Activated CD4-positive, CD25-positive, alpha-beta regulatory T cell treated with anti-CD3 and anti-CD28 coated beads, Interleukin-2, amount 50 U/mL, for 72 hours (primary cell): ENCODE measurements at regions not wholly inside any gene's neighbourhood (a gene's known extent, or its start where the extent isn't known, plus 50 kb on each side); places are given as distances from the start of the nearest gene placed in this dataset.
A peak's percentile ranks its signal among the peaks of the same experiment; 100 is the strongest.
"Not testable (repeated sequence)": the region's sequence is repeated elsewhere in the genome, so short reads cannot be mapped to it uniquely, and the experiment has no call there.

ENCODE experiments used
- DNase-seq: peaks from one replicate; pipeline ENCODE4 v3.0.0; 2021

DNA sequence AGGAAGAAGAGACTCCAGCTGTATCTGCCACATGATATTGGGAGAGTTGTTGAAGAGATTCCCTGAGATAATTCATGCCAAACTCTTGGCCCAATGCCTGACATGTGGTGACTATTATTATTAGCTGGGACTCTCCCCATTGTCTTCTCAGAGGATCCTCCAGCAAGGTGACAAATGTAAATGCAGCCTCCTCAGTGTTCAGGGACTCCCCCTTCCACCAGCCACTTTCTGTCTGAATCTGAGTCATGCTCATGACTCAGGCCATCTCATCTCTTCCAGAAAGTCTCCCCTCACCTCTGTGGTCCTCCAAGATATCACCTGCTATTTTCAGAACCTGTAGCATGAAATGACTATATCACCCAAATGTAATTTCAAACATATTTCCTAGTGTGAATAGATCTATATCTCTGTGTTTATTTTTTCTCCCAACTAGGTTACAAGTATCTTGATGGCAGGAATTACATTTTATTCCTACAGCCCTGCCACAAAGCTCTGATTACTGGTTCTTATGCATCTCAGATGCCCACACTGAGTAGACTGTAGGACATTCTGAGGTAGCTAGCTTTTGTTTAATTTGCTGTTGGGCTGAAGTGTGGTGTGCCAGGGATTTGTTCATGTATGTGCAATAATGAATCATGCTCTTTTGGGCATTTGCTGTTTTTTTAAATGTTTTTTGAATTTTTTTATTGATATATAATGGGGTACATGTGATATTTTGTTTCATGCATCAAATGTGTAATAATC is 126.6 kb upstream of the IL12B start:
- peak; percentile 42 for DNase-seq

DNA sequence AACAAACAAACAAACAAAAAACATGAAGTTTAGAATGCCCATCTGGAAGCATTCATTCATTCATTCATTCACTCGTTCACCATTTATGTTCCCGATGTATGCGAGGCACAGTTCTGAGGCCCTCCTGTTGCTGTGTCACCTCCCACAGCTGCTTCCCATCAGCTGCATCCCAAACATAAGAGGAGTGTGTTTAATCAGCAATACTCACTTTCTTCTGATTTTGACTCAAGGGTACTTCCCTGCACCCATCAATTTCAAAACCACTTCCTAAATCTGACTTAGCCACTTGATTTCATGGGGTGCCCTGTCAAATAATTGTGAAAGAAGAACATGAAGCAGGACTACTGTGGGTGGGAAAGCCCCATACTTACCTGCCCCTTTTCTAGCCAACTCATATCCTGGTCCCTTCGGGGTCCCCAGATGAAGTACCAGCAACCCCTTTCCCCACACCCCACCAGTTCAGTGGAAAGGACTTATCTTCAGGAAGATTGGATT is 128.0 kb upstream of the IL12B start:
- no peak for DNase-seq

DNA sequence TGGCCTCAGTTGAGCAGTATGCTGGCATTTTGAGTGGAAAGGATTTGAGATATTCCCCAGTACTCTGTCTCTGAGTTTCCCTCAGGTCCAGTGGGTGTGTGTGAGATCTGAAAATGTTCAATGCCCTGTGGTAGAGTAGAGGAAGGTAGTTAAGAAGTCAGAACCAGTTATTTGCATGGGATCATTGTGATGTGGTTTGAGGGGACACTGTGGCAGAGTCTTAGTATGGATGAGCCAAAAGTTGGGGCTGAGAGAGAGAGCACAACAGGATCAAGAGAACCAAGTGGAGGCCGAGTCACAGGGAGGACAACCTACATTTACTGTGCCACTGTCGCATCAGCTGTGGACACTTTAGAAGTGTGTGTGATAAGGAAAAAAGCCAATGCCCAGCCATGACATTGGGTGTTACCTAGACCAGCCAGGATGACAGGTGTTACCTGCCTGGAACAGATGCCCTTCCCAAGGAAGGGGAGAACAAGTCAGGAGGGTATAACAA is 128.9 kb upstream of the IL12B start:
- DNase-seq: no peak

DNA sequence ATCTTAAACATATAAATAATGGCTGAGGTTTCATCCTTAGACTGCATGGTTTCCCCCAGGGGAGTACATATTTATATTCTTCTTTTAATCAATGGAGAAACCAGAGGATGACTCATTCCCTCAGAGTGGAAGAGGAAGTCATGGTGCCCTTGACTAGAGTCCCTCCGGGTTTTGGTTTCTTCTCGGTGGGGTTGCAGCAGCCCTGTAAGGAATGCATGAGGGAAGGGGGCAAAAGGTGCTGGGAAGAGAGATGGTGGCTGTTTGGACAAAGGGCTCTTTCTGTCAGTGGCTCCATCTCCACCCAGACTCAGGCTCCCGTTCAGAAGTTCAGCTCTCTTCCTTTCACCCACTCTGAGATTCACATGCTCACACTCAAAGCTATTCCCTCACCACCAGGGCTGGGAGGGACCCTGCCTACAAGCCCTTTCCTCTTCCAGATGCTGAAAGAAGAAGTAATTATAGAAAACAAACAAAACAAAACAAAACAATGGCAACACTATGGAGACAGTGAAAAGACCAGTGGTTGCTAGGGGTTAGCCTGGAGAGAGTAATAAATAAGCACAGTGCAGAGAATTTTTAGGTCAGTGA is 129.8 kb upstream of the IL12B start:
- DNase-seq: no peak

DNA sequence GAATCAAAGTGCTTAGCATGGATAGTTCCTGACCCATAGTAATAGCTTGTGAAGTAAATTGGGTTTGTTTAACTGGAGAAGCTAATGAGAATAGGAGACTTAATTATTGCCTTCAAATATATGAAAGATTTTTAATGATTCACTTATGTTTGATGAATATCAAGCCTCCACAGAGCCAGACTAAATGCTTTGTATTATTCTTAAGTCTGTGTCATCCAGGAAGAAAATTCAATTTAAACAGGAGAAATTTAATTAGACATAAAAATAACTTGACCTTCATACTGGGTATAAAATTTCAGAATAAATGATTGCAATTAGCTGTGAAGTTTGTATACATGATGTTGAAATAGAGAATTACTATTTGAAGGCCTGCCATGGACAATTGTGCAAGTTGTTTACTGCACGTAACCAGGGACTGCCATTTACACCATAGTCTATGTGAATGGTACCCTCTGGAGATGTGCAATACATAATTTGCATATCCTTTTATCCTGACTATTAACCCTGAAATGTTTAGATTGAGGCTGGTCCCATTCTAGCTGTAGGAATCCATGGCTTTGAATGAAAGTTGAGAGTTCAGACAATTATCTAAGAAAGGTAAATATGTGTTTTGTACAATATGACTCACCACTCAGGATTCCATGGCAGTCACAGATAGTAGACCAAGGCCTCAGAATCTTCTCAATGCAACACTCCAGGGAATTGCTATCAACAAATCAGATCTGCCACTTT is 133.5 kb upstream of the IL12B start:
- DNase-seq: no peak

DNA sequence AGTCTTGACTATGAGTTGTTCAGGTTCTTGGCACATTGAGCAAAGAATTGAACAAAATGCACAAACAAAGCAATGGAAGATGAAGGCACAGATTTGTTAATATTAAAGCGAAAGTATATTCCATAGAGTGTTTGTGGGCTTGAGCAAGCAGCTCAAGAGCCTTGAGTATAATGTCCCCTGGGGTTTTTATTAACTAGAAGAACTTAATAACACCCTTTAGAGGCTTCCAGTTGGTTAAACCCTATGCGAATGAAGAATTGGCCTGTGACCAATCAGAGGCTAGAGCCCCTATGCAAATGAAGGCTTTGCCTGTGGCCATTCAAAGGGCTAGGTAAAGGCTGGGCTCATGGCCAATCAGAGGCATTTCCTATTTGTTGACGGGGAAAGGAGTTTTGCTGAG is 135.3 kb upstream of the IL12B start:
- DNase-seq: no peak

DNA sequence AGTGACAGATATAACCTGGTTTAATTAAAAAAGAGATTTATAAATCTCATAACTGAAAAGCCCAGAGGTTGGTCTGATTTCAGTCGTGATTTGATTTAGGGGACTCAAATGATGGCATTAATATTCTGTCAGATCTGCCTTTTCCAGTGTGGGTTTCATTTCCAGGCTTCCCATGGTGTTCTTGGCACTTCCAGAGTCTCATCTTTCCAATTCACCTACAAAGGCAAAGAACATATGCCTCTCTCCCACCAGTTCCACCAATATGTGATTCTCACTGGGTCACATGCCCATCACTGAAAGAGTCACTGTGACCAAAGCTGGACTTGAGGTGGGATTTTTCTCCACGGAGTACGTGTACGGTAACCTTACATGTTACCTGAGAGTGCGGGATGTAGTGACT is 137.4 kb upstream of the IL12B start:
- DNase-seq: no peak

DNA sequence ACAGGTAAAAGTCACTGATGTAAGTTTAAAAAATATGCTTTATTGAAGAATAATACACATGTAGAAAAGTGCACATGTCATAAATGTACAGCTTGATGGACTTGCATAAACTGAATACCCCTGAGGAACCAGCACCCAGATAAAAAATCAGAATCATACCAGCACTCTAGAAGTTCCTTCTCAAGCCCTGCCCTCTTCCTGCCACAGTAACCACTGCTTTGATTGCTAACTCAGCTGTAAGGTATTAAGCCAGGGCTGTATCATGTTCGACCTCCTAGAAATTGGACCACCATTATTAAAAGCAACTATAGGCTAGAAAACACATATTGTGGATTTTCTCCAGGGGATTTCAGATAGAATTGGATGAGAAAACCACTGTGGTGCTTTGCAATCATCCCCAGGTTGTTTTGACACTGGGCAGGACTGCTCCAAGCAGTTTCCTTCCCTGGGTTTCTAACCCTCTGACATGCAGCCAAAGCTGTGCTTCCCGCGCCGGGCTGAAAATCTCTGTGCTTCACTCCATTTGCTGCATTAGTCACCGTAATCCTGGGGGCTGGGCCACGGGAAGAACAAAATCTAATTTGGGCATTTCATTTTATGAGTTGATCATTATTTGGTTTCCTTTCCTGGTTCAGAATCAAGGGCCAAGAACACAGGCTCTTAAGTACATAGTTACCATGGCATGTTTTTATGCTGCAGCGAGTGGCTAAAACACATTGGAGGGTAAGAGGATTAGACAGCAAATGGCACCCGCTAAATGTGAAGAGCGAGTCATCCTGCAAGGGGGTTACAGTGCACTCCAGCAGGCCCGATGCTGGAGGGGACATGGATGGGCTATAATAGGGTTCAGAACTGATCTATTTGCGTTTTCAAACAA is 139.4 kb upstream of the IL12B start:
- no peak for DNase-seq

DNA sequence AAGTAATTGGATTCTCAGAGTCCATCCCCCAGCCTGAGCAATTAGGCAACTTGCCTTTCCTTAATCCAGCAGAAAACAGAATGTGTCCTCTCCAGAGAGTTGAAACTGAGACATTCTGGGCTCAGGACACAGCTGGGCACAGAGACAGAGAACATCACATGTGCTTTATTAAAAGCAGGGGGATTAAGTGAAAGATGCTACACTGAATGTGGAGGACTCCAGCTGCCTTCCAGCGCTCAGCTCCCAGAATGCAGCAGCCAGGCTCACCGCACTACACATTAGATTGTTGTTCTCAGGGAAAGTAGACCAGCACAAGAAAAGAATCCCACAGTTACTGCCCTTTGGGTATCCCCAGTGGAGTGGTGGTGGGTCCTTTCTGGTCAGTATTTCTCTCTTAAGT is 141.6 kb upstream of the IL12B start:
- no peak for DNase-seq

DNA sequence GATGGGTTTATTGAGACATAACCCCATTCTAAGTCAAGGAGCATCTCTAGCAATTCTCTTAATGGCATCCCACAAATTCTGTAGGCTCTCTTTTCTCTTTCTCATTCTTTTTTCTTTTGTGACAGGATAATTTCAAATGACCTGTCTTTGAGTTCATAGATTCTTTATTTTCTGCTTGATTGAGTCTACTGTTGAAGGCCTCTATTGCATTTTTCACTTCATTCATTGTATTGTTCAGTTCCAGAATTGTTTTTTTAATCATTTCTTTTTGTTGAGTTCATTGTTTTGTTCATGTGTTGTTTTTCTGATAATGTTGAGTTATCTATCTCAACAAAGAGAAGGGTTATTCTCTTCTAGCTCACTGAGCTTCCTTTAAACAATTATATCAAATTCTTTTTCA is 144.7 kb upstream of the IL12B start:
- no peak for DNase-seq

DNA sequence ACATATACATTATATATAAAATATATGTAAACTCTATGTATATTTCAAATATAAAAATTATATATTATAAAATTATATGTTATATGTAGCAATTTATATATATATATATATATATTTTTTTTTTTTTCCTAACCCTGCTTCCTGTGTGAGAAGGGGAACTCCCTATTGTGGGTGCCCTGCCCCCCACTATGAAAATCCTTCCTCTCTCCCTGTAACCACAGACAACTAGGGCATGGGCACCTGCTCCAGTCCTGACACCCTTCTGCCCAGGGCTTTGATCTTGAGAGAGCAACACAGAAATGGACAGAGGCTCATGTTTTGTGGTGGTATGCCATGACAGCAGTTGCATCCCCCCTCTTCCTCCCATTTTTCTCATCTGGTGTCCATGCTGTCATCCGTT is 148.7 kb upstream of the IL12B start:
- DNase-seq: no peak

DNA sequence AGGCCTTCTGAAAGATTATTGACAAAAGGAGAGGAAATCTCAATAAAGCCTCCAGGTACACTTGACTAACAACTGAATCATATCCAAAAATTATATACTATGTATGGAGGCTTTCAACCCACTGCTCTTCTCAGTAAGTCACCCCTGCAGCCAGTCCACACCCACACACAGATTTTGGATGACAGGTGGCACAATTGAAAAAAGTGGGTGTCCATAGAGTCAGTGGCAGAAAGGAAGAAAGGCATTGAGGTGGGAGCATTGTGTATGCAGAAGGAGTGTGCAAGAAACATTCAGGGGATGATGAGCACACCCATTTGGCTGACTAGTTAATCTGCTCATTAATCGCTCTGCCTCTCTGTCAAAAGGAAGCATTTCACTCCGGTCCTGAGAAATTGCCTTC is 150.6 kb upstream of the IL12B start:
- no peak for DNase-seq

DNA sequence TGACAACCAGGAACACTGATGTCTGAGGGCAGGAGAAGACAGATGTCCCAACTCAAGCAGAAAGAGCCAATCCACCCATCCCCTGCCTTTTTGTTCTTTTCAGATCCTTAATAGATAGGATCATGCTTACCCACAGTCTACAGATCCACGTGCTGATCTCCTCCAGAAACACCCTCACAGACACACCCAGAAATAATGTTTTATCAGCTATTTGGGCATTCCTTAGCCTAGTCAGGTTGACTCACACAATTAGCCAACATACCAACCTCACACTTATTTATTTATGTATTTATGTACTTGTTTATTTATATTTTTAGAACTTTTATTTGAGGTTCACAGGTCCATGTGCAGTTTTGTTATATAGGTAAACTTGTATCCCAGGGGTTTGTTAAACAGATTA is 151.5 kb upstream of the IL12B start:
- no peak for DNase-seq

DNA sequence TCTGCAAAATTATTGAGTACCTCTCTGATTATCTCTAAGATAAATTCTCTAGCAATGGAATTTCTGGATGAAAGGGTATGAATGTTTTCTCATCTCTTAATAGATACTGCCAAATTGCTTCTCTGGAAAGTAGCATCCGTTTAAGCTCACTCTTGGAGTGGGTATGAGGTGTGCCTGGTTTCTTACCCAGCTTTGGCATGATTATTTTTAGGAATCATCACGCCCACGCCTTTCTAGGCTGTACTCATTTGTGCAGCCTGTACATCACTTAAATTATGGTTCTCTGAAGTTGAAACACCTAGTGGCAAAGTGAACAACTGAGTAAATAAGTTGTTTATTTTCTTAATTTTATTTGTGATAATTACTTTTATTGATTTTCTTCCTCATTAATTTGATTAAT is 156.5 kb upstream of the IL12B start:
- DNase-seq: no peak

DNA sequence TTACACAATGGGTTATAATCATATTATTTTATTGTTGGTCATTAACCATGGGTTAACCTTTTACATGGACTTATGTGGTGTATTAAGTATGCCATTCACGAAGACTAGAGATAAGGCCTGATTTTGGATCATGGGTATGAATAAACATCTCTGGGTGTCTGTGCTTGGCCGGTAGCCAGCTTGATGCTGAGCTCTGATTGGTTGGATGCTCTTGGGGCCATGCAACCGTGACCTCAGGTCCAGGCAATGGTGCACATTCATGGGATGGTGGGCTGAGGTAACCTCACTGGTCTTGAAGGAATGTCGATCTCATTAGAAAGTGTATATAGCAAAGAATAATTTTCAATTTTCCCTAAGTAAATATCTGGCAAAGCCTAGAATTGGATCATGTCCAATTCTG is 158.2 kb upstream of the IL12B start:
- DNase-seq: no peak

DNA sequence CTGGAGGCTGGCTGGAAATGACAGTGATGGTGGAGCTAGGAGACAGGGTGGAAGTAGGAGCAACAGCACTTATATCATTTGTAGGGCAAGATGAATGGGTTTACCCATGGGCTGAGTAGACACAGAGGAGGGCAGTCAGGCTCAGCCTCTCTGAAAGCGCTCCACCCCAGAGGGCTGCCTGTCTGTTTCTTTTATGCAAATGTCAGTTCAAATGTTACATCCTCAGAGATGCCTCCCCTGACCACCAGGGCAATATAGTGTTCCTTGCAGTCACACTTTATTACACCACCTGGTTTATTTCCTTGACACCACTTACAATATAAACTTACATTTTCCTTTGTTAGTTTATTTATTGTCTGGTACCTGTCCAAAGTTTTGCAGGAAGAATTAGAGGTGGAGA is 159.5 kb upstream of the IL12B start:
- no peak for DNase-seq

DNA sequence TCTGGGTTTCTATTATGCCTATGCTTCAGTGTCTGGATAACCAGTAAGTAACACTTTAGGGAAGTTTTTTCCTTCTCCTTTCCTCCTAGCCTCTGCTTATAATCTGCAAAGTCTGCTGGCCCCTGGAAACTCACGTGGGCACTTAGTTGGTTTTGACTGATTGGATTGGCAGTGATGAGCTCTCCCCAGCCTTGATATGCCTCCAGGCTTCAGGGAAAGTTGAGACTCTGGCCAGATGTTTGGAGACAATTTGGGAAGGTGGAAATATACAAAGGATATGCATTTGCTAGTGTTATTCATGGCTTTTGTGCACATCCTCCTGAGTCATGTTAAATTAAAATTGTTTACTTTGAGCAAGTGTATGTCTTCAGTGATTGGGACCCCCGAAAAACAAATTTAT is 160.2 kb upstream of the IL12B start:
- DNase-seq: no peak

DNA sequence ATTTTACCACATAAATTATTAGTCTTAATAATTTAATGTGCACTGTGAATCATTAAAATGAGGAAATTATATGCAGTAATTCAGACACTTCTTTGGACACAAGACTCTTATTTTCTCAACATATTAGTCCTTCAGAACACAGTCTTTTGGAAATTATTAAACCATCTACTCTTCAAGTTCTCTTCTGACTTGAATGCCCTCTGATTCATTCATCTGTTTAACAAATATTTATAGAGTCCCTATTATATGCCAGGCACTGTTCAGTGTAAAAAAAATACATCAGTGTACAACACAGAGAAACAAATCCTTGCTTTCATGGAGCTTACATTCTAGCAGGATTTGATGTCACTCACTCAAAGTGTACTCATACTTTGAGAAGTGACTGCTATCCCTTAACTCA is 163.4 kb upstream of the IL12B start:
- no peak for DNase-seq

DNA sequence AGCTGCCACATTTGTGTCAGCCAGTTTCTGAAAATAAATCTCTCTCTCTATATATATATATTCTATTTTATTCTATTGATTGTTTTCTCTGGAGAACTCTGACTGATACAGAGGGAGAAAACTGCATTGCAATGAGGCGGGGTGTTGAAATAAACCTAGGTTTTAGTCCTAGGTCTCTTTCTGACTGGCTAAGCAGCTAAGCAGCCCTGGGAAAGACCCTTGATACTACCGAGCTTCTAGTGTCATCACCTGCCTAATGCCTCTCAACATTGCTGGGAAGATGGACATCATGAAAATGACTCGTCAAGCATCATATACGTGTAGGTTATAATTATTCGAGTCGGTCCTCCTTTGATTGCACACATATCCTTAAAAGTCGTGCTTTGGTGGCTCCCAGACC is 166.5 kb upstream of the IL12B start:
- no peak for DNase-seq

DNA sequence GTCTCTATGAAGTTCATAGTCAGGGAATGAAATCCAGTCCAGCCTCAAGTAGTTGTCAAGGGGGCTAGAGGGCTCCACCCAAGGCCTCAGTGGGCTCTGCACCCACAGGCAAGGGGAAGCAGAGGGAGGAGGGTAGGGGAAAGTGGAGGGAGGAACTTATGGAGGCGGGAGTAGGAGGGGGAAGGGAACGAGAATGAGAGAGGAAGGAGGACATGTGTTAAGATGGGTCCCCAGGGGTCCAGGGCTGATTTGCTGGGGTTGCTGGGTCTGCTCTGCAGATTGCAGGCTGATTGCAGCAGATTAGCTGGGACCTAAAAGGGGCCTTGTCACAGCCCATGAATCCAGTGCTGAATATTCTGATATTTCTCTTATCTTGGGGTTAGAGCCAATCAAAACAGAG is 166.9 kb upstream of the IL12B start:
- no peak for DNase-seq

DNA sequence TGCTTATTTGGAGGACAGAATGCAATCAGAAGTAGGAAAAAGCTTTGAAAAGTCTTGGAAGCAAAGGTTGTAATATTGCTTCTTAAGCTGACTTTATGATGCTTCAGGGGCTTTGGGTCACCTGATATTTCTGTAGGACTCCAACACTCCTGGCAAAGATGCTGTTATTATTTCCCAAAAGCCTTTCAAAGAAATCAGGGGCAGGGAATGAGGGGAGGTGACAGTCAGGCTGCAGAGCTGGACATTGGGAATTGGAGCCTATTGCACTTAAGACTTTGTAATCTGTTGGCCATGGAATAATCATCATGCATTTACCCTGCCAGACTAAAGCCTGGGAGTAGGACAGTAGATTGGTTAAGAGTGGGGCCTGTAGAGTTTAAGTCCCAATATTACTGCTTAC is 168.3 kb upstream of the IL12B start:
- no peak for DNase-seq

DNA sequence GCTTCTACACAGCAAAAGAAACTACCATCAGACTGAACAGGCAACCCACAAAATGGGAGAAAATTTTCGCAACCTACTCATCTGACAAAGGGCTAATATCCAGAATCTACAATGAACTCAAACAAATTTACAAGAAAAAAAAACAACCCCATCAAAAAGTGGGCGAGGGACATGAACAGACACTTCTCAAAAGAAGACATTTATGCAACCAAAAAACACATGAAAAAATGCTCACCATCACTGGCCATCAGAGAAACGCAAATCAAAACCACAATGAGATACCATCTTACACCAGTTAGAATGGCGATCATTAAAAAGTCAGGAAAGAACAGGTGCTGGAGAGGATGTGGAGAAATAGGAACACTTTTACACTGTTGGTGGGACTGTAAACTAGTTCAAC is 171.8 kb upstream of the IL12B start:
- not testable (repeated sequence) for DNase-seq

DNA sequence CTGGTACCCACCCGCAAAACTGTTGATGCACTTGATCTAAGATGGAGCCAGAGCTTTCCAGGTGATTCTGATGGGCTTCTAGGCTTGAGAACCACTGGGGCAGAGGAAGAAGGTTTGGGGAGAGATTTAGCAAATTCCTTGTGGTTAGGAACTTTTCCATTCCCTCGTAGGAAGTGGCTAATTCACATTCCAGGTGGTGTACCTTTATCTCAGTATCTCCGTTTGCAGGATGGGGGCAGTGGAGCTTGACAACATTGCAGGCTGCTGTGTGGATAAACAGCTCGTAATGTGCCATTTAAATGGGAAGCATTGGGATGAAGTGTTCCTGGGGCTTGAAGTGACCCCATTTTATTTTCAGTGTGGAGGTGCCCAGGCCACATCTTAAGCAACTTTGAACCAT is 172.9 kb upstream of the IL12B start:
- no peak for DNase-seq
